ENCODE measurements at regions not wholly inside any gene's neighbourhood (a gene's known extent, or its start where the extent isn't known, plus 50 kb on each side); places are given as distances from the start of the nearest gene placed in this dataset.
A peak's percentile ranks its signal among the peaks of the same experiment; 100 is the strongest.

DNA sequence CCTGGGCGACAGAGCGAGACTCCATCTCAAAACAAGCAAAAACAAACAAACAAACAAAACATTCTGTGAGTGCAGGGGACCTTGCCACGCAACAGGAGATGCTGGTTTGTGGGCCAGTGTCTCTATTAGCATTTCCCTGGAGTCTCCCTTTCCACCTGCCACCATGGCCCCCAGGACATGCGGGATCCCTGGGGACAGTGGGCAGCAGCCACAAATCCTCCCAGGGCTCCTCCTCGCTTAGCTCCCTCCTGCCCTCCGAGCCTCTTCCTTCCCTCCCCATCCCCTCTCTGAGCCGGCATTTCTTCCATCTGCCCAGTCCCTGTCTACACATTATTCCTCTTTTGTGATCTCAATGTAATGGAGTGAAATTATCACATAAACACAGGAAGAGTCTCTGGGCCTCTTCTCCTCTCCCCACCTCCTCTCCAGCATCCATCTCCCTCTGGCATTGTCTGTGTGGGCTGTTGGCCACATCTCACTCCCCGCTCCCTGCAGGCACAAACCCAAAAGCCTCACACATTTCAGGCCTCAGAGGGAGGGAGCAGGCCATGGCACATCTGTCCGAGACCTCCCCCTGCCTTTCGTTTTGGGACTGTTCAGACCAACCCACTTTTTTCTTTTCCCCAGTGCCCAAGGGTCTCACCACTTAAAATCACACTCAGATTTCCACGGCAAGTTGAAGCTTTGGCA, 144.3 kb downstream of the MIS18A start:
- DNase-seq (ENCODE audit: low read depth) = no peak

GRCh38 chr21:32132881-32133280, 146.0 kb downstream of the MIS18A start:
- no peak for DNase-seq (ENCODE audit: low read depth)

- no peak for DNase-seq (ENCODE audit: low read depth)
Measured at GRCh38 chr21:32132409-32132808, 146.4 kb downstream of the MIS18A start.

- peak; percentile 34 for DNase-seq (ENCODE audit: low read depth)
Measured at GRCh38 chr21:32131960-32132359, 146.9 kb downstream of the MIS18A start.

GRCh38 chr21:32131164-32131563, 147.7 kb downstream of the MIS18A start:
- no peak for DNase-seq (ENCODE audit: low read depth)

DNA sequence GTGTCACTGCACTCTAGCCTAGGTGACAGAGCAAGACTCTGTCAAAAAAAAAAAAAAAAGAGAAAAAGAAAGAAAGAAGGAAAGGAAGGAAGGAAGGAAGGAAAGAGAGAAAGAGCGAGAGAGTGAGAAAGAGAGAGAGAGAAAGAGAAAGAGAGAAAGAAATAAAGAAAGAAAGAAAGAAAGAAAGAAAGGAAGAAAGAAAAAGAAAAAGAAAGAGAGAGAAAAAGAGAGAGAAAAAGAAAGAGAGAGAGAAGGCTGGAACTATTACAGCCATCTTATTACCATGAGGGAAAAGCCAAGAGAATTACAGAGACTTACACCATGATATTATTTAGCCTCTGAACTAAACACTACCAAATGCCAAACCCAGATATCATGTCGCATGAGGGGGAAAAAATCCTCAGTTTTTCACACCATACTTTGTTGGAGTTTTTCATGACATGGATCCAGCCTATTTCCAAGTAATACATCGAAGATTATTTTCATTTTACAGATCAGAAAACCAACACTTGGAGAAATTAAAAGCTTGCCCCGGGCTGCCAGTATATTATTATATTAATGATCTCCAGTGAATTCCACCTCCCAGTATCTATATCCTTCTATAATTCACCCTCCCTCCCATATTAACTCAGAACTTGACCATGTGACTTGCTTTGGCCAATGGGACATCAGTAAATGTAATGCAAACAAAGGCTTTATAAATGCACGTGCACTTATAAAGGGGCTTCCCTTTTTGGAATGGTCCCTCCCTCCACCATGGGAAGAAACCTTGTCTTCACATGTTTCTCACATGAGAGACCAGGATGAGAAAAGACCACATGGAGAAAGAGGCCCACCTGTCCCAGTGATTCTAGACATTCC, 148.6 kb downstream of the MIS18A start:
- no peak for DNase-seq (ENCODE audit: low read depth)

DNA sequence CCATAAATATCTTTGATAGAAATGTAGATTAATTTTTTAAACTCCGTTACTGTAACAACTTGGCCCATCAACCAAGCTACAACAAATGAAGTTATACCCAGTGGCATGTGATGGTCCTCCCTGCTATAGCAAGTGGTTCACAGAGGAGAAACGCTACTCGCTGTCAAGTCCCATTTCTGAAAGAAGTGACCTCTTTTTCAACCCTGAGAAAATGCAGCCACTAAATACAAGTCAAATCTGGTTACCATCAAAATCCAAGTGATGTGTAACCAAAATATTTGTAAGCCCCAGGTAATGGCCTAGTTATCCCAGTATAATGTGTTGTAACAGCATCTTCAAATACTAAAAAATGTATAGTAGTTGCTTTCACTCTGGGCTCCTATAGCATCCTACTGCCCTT, 151.8 kb downstream of the MIS18A start:
- no peak for DNase-seq (ENCODE audit: low read depth)

DNA sequence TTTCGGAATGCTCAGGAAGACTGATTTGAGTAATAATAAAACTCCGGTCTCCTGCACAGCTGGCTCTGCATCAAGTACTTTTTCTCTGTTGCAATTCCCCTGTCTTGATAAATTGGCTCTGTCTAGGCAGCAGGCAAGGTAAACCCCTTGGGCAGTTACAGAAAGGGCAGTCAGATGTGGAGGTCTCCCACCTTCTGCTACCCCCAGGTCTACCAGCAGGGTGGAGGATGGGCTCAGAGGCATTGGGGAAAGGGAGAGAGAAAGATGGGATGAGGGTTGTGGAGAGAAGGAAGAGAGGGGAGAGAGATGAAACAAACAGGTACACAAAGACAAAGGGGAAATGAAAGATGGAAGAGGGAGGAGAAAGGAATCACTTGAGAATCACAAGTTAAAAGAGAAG, 156.8 kb downstream of the MIS18A start:
- DNase-seq (ENCODE audit: low read depth) = no peak

- DNase-seq (ENCODE audit: low read depth) = no peak
Measured at GRCh38 chr21:32120230-32120629, 158.6 kb downstream of the MIS18A start.

DNA sequence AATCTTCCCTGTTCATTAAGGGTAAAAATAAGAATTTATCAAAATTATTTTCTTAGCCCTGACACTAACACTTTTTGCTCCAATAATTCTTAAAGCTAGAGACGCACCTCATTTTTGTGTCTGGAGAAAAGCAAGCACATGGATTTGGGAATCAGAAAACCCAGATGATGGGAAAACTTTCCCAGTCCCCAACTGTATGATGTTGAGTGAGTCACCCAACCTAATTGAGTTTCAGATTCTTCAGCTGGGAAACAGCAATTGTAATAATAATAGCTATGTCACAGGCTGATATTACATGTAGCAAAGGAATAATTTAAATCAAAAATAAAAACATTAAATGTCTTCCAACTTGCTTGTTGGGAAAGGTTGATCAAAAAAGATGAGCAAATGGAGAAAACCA, 159.0 kb downstream of the MIS18A start:
- DNase-seq (ENCODE audit: low read depth) = no peak

DNA sequence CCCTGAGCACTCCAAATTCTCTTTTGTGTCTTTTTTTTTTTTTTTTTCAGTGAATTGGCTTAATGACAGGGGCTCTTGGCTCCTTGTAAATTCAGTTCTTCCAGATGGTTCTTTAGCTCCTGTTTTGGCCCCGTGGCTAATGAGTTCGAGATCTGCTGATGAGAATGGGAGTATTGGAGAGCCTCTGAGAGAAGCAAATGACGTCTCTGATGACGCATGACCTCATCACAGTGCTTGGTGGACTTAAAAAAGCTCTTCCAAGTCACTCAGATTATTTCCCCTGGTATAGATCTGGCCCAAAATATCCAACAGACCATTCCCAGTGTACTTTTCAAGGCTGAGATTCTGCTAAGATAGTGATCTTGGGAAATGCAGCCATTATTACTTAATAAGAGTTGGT, 159.5 kb downstream of the MIS18A start:
- no peak for DNase-seq (ENCODE audit: low read depth)

DNA sequence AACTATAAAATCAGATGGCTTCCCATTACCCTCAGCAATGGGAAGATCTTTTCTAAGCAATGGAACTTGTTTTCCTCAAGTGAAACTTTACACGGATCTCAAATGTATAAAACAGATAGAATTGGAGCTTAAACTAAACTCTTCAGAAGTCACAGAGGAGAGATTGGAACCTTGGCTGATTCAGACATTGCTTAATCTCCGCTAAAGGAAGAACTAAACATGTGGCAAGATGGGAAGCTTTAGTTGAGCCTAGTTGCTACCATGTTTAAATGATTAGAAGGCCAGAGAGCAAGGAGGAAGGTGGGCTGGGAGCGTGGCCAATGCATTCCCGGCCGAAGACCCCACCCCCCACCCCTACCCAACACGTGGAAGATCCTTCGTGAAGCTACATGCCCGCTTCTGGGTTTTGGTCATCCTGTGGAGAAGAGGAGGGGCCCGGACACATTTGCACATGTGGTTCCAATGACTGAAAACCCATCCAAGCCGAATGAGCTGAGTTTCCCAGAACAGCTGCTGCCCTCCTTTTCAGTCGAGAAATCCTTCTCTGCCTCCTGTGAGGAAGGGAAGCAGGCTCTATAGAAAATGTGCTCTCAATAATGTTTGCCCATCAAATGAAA, 164.3 kb downstream of the MIS18A start:
- no peak for DNase-seq (ENCODE audit: low read depth)

DNA sequence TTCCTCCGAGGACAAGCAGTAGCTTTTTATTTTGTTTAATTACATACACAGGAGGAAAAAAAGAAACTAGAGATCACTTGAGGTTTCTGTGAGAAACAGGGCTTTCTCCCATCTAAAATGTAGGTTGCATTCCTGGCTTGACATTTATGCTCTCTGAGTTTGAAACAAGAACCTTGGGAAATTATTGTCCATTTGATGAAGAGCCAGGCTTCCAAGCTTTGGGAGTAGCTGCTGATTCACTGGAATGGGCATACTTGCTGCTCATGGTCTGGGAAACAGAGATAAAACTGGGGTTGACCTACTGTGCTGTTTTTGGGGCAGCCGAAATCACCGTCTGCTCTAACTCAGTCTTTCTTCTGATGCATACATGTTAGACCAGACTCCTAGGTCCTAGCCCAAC, 165.4 kb downstream of the MIS18A start:
- no peak for DNase-seq (ENCODE audit: low read depth)

- no peak for DNase-seq (ENCODE audit: low read depth)
Measured at GRCh38 chr21:32112195-32112594, 166.7 kb downstream of the MIS18A start.

DNA sequence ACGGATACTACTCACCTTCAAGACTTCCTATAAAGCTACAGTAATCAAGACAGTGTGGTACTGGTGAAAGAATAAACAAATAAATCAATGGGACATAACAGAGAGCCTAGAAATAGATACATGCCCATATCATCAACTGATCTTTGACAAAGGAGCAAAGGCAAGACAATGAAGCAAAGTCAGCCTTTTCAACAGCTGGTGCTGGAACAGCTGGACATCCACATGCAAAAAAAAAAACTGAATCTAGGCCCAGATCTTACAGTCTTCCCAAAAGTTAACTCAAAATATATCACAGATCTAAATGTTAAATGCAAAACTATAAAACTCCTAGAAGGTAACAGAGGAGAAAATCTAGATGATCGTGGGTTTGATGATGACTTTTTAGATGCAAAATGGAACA, 170.3 kb downstream of the MIS18A start:
- DNase-seq (ENCODE audit: low read depth) = no peak

DNA sequence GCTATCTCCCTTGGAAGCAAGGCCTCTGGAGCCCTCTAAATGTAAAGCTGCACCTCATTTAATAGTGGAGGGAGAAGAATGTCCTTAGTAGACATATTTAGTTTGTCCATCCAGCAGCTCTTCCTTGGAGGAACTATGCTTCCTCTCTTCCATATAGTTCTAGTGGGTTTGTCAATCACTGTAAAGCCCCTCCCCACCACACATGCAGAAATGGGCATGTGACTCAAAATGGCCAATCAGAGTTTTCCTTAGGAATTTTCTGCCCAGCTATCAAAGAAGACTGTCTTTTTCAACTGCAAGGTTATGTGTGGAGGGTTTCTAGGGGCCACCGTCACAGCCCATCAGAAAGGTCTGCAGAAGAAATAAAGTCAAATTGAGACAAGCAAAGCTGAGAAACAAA, 175.5 kb downstream of the MIS18A start:
- no peak for DNase-seq (ENCODE audit: low read depth)

DNA sequence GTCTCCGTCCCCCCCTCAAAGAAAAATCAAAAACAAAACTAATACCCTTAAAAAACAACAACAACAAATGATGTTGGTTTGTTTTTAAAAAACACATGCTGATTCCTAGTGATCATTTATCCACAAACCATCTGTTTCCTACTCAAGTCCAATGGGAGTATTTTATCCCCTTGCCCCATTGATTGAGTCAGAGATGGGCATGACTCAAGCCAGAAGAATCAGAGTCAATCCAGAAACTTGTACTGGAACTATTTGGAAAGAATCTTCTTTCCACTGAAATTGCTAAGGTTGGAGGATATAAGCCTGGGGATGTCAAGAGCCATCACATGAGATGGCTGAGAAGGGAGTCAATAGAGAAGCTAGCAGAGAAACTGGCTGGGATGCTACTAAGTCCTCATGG, 176.4 kb downstream of the MIS18A start:
- DNase-seq (ENCODE audit: low read depth) = peak; percentile 2

DNA sequence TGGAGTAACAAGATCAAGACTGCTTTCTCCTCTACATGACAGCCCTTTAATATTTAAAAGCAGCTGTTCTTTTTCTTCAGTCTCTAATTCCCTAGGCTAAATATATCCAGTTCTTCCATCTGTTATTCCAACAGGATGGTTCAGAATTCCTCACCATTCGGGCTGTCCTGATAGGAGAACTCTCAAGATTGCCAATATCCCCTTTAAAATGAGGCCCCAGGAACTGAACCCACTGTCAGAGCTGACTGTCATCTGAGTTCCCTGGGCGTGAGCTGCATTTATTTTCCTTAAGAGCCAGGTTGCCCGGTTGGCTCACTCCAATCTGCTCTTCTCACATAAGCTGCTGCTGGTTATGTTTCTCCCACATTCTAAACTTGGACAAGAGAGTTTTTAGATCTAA, 177.6 kb downstream of the MIS18A start:
- no peak for DNase-seq (ENCODE audit: low read depth)

GRCh38 chr21:32100423-32100822, 178.4 kb downstream of the MIS18A start:
- DNase-seq (ENCODE audit: low read depth) = no peak

DNA sequence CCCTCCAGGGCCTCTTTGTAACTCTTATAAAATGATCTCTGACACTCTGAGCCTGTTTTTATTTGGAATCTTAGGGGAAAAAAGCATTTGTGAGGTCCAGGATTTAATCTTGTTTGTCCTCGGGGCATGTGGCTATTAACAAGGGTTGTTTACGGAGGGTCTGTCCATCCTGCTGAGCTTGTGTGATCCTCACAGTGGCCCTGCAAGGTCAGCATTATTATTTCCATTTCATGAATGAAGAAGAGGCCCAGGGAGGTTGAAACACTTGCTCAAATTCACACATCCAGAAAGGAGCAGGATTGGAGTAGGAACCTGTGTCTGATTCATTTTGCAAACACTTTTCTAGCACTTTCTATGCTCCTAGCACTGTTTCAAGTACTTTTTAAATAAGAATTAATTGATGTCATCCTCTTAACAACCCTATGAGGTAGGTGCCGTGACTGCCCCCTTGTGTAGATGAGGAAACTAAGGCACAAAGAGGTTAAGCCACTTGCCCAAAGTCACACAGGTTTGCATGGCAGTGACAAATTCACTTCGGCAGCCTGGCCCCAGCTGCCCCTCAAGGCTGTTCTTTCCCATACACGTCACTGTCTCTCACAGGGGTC, 178.9 kb downstream of the MIS18A start:
- no peak for DNase-seq (ENCODE audit: low read depth)

GRCh38 chr21:32096411-32096810, 182.4 kb downstream of the MIS18A start:
- DNase-seq (ENCODE audit: low read depth) = peak; percentile 4

- peak; percentile 26 for DNase-seq (ENCODE audit: low read depth)
Measured at GRCh38 chr21:32094804-32095203, 184.0 kb downstream of the MIS18A start.

Data from ELR (cell line).